ENCODE measurements at regions not wholly inside any gene's neighbourhood (a gene's known extent, or its start where the extent isn't known, plus 50 kb on each side); places are given as distances from the start of the nearest gene placed in this dataset.

- Histone ChIP-seq H2BK5ac (ENCODE audit: low read depth, low read length, poor library complexity, severe bottlenecking) (no peak overlapping the region), H2AK5ac (ENCODE audit: low read depth, low read length) (no peak overlapping the region), H3K79me1 (ENCODE audit: low read depth in 1 of 2, low read length in 2 of 2) (no peaks in the 10 kb centered on the region), H4K91ac (ENCODE audit: insufficient read depth, low read depth, low read length) (no peak overlapping the region), H2BK20ac (ENCODE audit: low read depth, low read length) (no peak overlapping the region), H3K9me1 (ENCODE audit: insufficient read depth, low read length) (no peaks in the 10 kb centered on the region), H3K23ac (ENCODE audit: low read depth, low read length) (no peak overlapping the region), H2AFZ (replicated peaks; ENCODE audit: low read length, poor library complexity) (peak overlapping the region; percentile 11), H3K4me2 (ENCODE audit: low read depth, low read length) (no peak overlapping the region), H3K9ac (ENCODE audit: low read depth, low read length) (no peak overlapping the region), H4K20me1 (ENCODE audit: insufficient read depth, low read length) (no peaks in the 10 kb centered on the region), H2AK9ac (replicated peaks; ENCODE audit: low read depth, low read length, poor library complexity) (no peak overlapping the region), H4K8ac (ENCODE audit: low read depth in 2 of 2, low read length in 2 of 2) (no peak overlapping the region), H3K27me3 (ENCODE audit: control insufficient read depth, insufficient read depth, low read length) (no peaks in the 10 kb centered on the region), H3K56ac (ENCODE audit: extremely low read depth, insufficient read depth, low read length) (no peak overlapping the region), H4K5ac (ENCODE audit: low read depth, low read length) (no peak overlapping the region), H2BK120ac (ENCODE audit: low read depth, low read length) (no peak overlapping the region), H3K9me3 (ENCODE audit: control insufficient read depth, insufficient read depth, low read length) (peaks cover 66% of the 10 kb centered on the region), H3K18ac (ENCODE audit: low read depth, low read length) (no peak overlapping the region), H3K4me1 (ENCODE audit: control insufficient read depth, insufficient read depth, low read length) (no peaks in the 10 kb centered on the region), H3K4ac (ENCODE audit: low read depth, low read length) (no peak overlapping the region), H3K14ac (replicated peaks; ENCODE audit: low read depth, low read length) (no peak overlapping the region), H3K36me3 (ENCODE audit: control insufficient read depth, insufficient read depth, low read length) (no peaks in the 10 kb centered on the region), H3K4me3 (ENCODE audit: insufficient read depth, low read depth, low read length) (no peak overlapping the region), H3K27ac (ENCODE audit: insufficient read depth, low read length) (no peak overlapping the region), H2BK15ac (ENCODE audit: low read depth, low read length) (no peak overlapping the region)
- ChIA-PET CTCF (no interaction called here), POLR2A (ENCODE audit: unreplicated experiment) (no interaction called here)
- intact Hi-C loops (cut with micrococcal nuclease), result no loop called here
- BruUV-seq (replicated peaks), result no TSS peak
- in situ Hi-C loops (cut with MboI; ENCODE audit: low sequenced_read_pairs), result no loop called here
- 67% methylated on average over 5 of the region's 20 CpGs; no CpG with 5 or more reads in 1 of the 2 experiments for WGBS, 2 experiments (ENCODE audit: extremely low coverage in 2 of 2, insufficient read length in 1 of 2)
- TF ChIP-seq RFX5 (IDR thresholded peaks at IDR 0.05; ENCODE audit: low read depth, low read length), result no peak
- no peak for TF ChIP-seq RCOR1 (IDR thresholded peaks at IDR 0.05; ENCODE audit: insufficient replicate concordance, low read length)
- no peak for TF ChIP-seq ELK1 (IDR thresholded peaks at IDR 0.05; ENCODE audit: borderline replicate concordance, low read depth, low read length)
- no peak for TF ChIP-seq USF2 (IDR thresholded peaks at IDR 0.05; ENCODE audit: low read depth, low read length)
- TF ChIP-seq NFE2L2 (IDR thresholded peaks at IDR 0.05; ENCODE audit: low read depth, low read length), result no peak
- no peak for TF ChIP-seq RAD21 (IDR thresholded peaks at IDR 0.05; ENCODE audit: low read length)
- TF ChIP-seq MXI1 (IDR thresholded peaks at IDR 0.05; ENCODE audit: borderline replicate concordance, low read depth, low read length), result no peak
- TF ChIP-seq FOS (IDR thresholded peaks at IDR 0.05; ENCODE audit: low read depth, low read length), result no peak
- no peak for TF ChIP-seq CHD1 (IDR thresholded peaks at IDR 0.05; ENCODE audit: low read depth, low read length)
- TF ChIP-seq CEBPB (IDR thresholded peaks at IDR 0.05; ENCODE audit: low read depth, low read length), result no peak
- no peak for TF ChIP-seq CTCF (conservative IDR thresholded peaks at IDR 0.05; ENCODE audit: low read depth, low read length)
- TF ChIP-seq MAFK (IDR thresholded peaks at IDR 0.05; ENCODE audit: low read depth, low read length), result no peak
- no peak for TF ChIP-seq MAZ (IDR thresholded peaks at IDR 0.05; ENCODE audit: borderline replicate concordance, low read depth, low read length)
- TF ChIP-seq SMC3 (IDR thresholded peaks at IDR 0.05; ENCODE audit: low read depth, low read length), result no peak
- no peak for TF ChIP-seq POLR2A (IDR thresholded peaks at IDR 0.05; ENCODE audit: low read depth, low read length)
- no peak for TF ChIP-seq BHLHE40 (IDR thresholded peaks at IDR 0.05; ENCODE audit: low read depth, low read length)
- no peak for ATAC-seq (ENCODE audit: low read depth)
- dilution Hi-C loops (cut with HindIII; ENCODE audit: low sequenced_read_pairs, unreplicated experiment), result no loop called here
- no peak for DNase-seq
These were observed 674.5 kb downstream of the BRD1 start for GRCh38 chr22:49152939-49153770.

Data from IMR-90 (cell line).